ENCODE measurements at regions not wholly inside any gene's neighbourhood (a gene's known extent, or its start where the extent isn't known, plus 50 kb on each side); places are given as distances from the start of the nearest gene placed in this dataset.
"Not testable (repeated sequence)": the region's sequence is repeated elsewhere in the genome, so short reads cannot be mapped to it uniquely, and the experiment has no call there.

DNA sequence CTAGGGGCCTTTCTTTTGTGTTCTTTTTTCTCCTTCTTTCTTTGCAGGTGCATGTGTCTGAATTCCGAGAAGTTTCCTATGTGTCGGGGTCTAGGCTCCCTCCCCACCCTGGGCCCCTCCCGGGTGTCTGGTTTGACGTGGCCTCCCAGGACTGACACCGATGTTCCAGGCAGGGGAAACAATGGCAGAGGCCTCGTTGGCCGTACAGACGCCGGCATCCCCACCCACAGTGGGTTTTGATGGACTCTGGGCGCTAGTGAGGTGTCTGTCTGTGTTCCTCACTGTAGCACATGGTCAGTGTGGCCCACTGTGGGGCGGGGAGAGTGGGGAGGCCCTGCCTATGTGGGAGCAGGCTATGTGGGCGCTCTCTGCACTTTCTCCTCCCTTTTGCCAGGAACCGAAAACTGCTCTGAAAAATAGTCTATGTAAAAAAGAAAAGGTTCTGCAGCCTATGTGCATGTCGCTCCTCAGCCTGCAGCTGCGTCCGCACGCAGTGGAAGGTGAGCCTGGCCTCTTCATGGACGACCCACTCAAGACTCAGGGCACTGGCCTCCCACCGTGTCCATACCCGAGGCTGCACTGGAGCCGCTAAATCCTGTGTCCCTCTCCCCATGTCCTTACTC, 90.9 kb upstream of the ASB18 start:
- in situ Hi-C loops (cut with HindIII; ENCODE audit: low pct_unique_long_range_greater_than_20kb, low sequenced_read_pairs): no loop called here

DNA sequence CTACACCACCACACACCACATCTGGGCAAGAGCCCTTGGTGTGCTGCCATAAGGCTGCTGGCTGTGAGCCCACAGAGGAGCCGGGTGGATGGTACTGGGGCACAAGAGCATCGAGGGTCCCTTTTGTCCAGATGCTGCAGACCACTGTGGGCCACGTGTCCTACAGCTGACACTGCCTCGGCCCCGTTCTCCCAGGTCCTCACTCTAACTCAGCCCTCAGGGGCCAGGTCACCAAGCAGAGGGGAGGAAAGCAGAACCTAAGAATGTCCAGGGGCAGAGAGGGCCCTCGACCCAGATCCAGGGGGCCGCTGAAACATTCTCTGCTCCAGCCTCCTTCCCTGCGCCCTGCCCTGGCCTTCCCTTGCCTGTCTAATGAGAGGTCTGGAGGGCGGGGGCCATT, 91.7 kb upstream of the ASB18 start:
- in situ Hi-C loops (cut with HindIII; ENCODE audit: low pct_unique_long_range_greater_than_20kb, low sequenced_read_pairs) (no loop called here), intact Hi-C loops (cut with micrococcal nuclease; ENCODE audit: unreplicated experiment) (no loop called here)
- Histone ChIP-seq H3K36me3 (ENCODE audit: control insufficient read depth, insufficient read depth, low read length) (no peaks in the 10 kb centered on the region; the same call in 1 of the 2 replicates), H3K4me3 (ENCODE audit: low read depth in 2 of 2, low read length in 2 of 2) (no peak overlapping the region), H3K27me3 (ENCODE audit: control insufficient read depth, insufficient read depth, low read length) (no peaks in the 10 kb centered on the region), H3K4me1 (ENCODE audit: control insufficient read depth, insufficient read depth, low read length) (no peaks in the 10 kb centered on the region; the same call in 1 of the 2 replicates), H3K9me3 (ENCODE audit: control insufficient read depth, insufficient read depth, low read depth, low read length) (no peaks in the 10 kb centered on the region), H3K27ac (ENCODE audit: low read length) (no peak overlapping the region)
- ATAC-seq (0 out of 2 replicates have a peak, but pooled peaks have one; percentile 30), DNase-seq (ENCODE audit: low read depth, low spot score) (no peak)
- BruUV-seq (replicated peaks): no TSS peak
- POLR2A ChIA-PET: no interaction called here
- TF ChIP-seq CTCF (IDR thresholded peaks at IDR 0.05) (no peak), POLR2AphosphoS5 (IDR thresholded peaks at IDR 0.05; ENCODE audit: low read depth, low read length) (no peak), TCF7L2 (IDR thresholded peaks at IDR 0.05; ENCODE audit: low read depth, low read length) (no peak), SIN3A (IDR thresholded peaks at IDR 0.05; ENCODE audit: borderline replicate concordance, insufficient read depth, low read depth, low read length) (no peak)
- TF ChIP-seq, protein P1, sequence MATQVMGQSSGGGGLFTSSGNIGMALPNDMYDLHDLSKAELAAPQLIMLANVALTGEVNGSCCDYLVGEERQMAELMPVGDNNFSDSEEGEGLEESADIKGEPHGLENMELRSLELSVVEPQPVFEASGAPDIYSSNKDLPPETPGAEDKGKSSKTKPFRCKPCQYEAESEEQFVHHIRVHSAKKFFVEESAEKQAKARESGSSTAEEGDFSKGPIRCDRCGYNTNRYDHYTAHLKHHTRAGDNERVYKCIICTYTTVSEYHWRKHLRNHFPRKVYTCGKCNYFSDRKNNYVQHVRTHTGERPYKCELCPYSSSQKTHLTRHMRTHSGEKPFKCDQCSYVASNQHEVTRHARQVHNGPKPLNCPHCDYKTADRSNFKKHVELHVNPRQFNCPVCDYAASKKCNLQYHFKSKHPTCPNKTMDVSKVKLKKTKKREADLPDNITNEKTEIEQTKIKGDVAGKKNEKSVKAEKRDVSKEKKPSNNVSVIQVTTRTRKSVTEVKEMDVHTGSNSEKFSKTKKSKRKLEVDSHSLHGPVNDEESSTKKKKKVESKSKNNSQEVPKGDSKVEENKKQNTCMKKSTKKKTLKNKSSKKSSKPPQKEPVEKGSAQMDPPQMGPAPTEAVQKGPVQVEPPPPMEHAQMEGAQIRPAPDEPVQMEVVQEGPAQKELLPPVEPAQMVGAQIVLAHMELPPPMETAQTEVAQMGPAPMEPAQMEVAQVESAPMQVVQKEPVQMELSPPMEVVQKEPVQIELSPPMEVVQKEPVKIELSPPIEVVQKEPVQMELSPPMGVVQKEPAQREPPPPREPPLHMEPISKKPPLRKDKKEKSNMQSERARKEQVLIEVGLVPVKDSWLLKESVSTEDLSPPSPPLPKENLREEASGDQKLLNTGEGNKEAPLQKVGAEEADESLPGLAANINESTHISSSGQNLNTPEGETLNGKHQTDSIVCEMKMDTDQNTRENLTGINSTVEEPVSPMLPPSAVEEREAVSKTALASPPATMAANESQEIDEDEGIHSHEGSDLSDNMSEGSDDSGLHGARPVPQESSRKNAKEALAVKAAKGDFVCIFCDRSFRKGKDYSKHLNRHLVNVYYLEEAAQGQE (IDR thresholded peaks at IDR 0.05; ENCODE audit: insufficient read depth in 1 of 2, low read depth in 2 of 2, low read length in 1 of 2): no peak
- CTCF ChIA-PET: interaction anchor here (0.7 kb wide), 1 partner anchor 660 kb away, joined by 3 read pairs; no protein-coding TSS in a partner anchor

More for the DNA sequence above, 90.9 kb upstream of the ASB18 start:
- no peak for DNase-seq (ENCODE audit: low read depth, low spot score)
- Histone ChIP-seq H3K4me1 (ENCODE audit: control insufficient read depth, insufficient read depth, low read length) (no peaks in the 10 kb centered on the region; the same call in 1 of the 2 replicates), H3K9me3 (ENCODE audit: control insufficient read depth, insufficient read depth, low read depth, low read length) (no peaks in the 10 kb centered on the region), H3K27ac (ENCODE audit: low read length) (no peak overlapping the region), H3K4me3 (ENCODE audit: low read depth in 2 of 2, low read length in 2 of 2) (no peak overlapping the region), H3K36me3 (ENCODE audit: control insufficient read depth, insufficient read depth, low read length) (no peaks in the 10 kb centered on the region; the same call in 1 of the 2 replicates), H3K27me3 (ENCODE audit: control insufficient read depth, insufficient read depth, low read length) (no peaks in the 10 kb centered on the region)
- intact Hi-C loops (cut with micrococcal nuclease; ENCODE audit: unreplicated experiment): loop anchor here (5.0 kb wide), 1 partner anchor 212 kb away; the partner anchor contains the start of gene ACKR3
- CTCF ChIA-PET: no interaction called here
- POLR2A ChIA-PET: no interaction called here
- ATAC-seq: no peak
- TF ChIP-seq POLR2AphosphoS5 (IDR thresholded peaks at IDR 0.05; ENCODE audit: low read depth, low read length): no peak
- TF ChIP-seq SIN3A (IDR thresholded peaks at IDR 0.05; ENCODE audit: borderline replicate concordance, insufficient read depth, low read depth, low read length): no peak
- no peak for TF ChIP-seq CTCF (IDR thresholded peaks at IDR 0.05)
- TF ChIP-seq, protein P1 (IDR thresholded peaks at IDR 0.05; ENCODE audit: insufficient read depth in 1 of 2, low read depth in 2 of 2, low read length in 1 of 2): no peak
- TF ChIP-seq TCF7L2 (IDR thresholded peaks at IDR 0.05; ENCODE audit: low read depth, low read length): no peak
- BruUV-seq (replicated peaks): no TSS peak

GRCh38 chr2:236356321-236356720, 92.1 kb upstream of the ASB18 start:
- H3K27ac ChIP-seq (ENCODE audit: low read length); BruUV-seq (replicated peaks): not testable (repeated sequence)

More at GRCh38 chr2:236356321-236356720, 92.1 kb upstream of the ASB18 start:
- H3K4me1 ChIP-seq (ENCODE audit: control insufficient read depth, insufficient read depth, low read length); CTCF ChIA-PET; POLR2A ChIA-PET; in situ Hi-C loops (cut with HindIII; ENCODE audit: low pct_unique_long_range_greater_than_20kb, low sequenced_read_pairs); DNase-seq (ENCODE audit: low read depth, low spot score); H3K4me3 ChIP-seq (ENCODE audit: low read depth in 2 of 2, low read length in 2 of 2); H3K36me3 ChIP-seq (ENCODE audit: control insufficient read depth, insufficient read depth, low read length); ATAC-seq; intact Hi-C loops (cut with micrococcal nuclease; ENCODE audit: unreplicated experiment); H3K9me3 ChIP-seq (ENCODE audit: control insufficient read depth, insufficient read depth, low read depth, low read length); H3K27me3 ChIP-seq (ENCODE audit: control insufficient read depth, insufficient read depth, low read length): not testable (repeated sequence)
